Suprapubic skin (tissue), 4 donors: ENCODE measurements at regions not wholly inside any gene's neighbourhood (a gene's known extent, or its start where the extent isn't known, plus 50 kb on each side); places are given as distances from the start of the nearest gene placed in this dataset.

Experiments used
- CTCF ChIP-seq, 2 donors: fragments of 200-600 bp in 1 of 2; fragments of 450-650 bp in 1 of 2; sonication (generic) in 1 of 2; IDR thresholded peaks; one replicate each; pipeline ENCODE4 v1.5.1; 2016 to 2019; ENCODE audit warnings: antibody characterized with exemption in 2 of 2, mild to moderate bottlenecking in 1 of 2, moderate library complexity in 1 of 2
- POLR2A ChIP-seq, 2 donors: fragments of 450-650 bp; IDR thresholded peaks; one replicate each; pipeline ENCODE4 v1.6.1; 2017; ENCODE audit warnings: antibody characterized with exemption in 2 of 2, mild to moderate bottlenecking in 2 of 2, moderate library complexity in 2 of 2
- POLR2AphosphoS5 ChIP-seq, 3 donors: sonication (generic); formaldehyde crosslinking; IDR thresholded peaks; one replicate each; pipeline ENCODE4 v1.6.1; 2017; ENCODE audit warnings: antibody characterized with exemption in 3 of 3

- TF ChIP-seq CTCF (IDR thresholded peaks at IDR 0.05) (no peak), POLR2A (IDR thresholded peaks at IDR 0.05) (no peak), POLR2AphosphoS5 (IDR thresholded peaks at IDR 0.05) (no peak)
These were observed 440.4 kb downstream of the CCDC85A start for GRCh38 chr2:56624181-56624580.
